HepG2 (cell line): ENCODE measurements at regions not wholly inside any gene's neighbourhood (a gene's known extent, or its start where the extent isn't known, plus 50 kb on each side); places are given as distances from the start of the nearest gene placed in this dataset.
"Not testable (repeated sequence)": the region's sequence is repeated elsewhere in the genome, so short reads cannot be mapped to it uniquely, and the experiment has no call there.

Source experiments
- ATAC-seq: fragments of 200-7000 bp; cut with Tn5 transposase; 3 replicates; pipeline ENCODE4 v1.9.1; 2020; ENCODE audit warnings: mild to moderate bottlenecking, moderate library complexity
- BruUV-seq: library from RNA; stranded (reverse); fragments of 400-500 nt; replicated peaks from 2 replicates; lab custom pipeline; 2021; lab: Mats Ljungman, UMichigan
- CTCF ChIA-PET: fragments of 300-600 bp; formaldehyde crosslinking; extraction: SDS; loops from one replicate; lab custom pipeline; 2021; ENCODE audit warnings: low total read pairs, inconsistent platforms, low intra/inter-chr PET ratio; lab: Yijun Ruan, JAX
- POLR2A ChIA-PET: fragments of 350-600 bp; sonication (Branson Sonifier 250); formaldehyde crosslinking; loops from one replicate; lab custom pipeline; 2020; ENCODE audit warnings: antibody characterized with exemption, inconsistent platforms; lab: Yijun Ruan, JAX
- DNase-seq: peaks from one replicate; pipeline ENCODE4 v3.0.0-alpha.2; 2015; ENCODE audit warnings: low spot score
- FAIRE-seq: peaks from 3 replicates; lab custom pipeline; 2011; peaks lifted over from hg19 to GRCh38; lab: Jason Lieb, UNC
- H2AFZ ChIP-seq: one replicate; pipeline ENCODE4 v1.6.1; 2011; ENCODE audit warnings: low read length, inconsistent platforms
- H3K27ac ChIP-seq: fragments of 300-600 bp; 3 replicates; pipeline ENCODE4 v1.8.0; 2011; ENCODE audit warnings: mixed run types, mild to moderate bottlenecking, mixed read lengths, low read length, inconsistent platforms; ENCODE audit not compliant: insufficient read depth; ENCODE audit errors: extremely low read length
- H3K27me3 ChIP-seq, 2 experiments: fragments of 200-600 bp in 1 of 2; 2 replicates in 1 of 2; 3 replicates in 1 of 2; pipeline versions ENCODE4 v1.6.0 to v1.8.0; 2011; ENCODE audit warnings: low read length in 2 of 2, mild to moderate bottlenecking in 2 of 2, moderate library complexity in 2 of 2, inconsistent platforms in 1 of 2; ENCODE audit not compliant: insufficient read depth in 2 of 2, control insufficient read depth in 1 of 2
- H3K36me3 ChIP-seq, 2 experiments: fragments of 200-600 bp in 1 of 2; replicated peaks in 1 of 2; 2 replicates in 1 of 2; 3 replicates in 1 of 2; pipeline versions ENCODE4 v1.5.1 to v1.8.0; 2011; ENCODE audit warnings: low read length in 2 of 2, inconsistent platforms in 1 of 2; ENCODE audit not compliant: insufficient read depth in 2 of 2, control insufficient read depth in 1 of 2
- H3K4me1 ChIP-seq: 2 replicates; pipeline ENCODE4 v1.5.1; 2012; ENCODE audit warnings: low read length, inconsistent platforms; ENCODE audit not compliant: insufficient read depth
- H3K4me2 ChIP-seq: 2 replicates; pipeline ENCODE4 v1.6.0; 2011; ENCODE audit warnings: low read depth, low read length, inconsistent platforms
- H3K4me3 ChIP-seq, 3 experiments: fragments of 200-600 bp in 1 of 3; sonication (generic), shearing (Covaris generic) in 1 of 3; replicated peaks in 1 of 3; 2 replicates each; pipeline ENCODE4 v1.5.1; 2011 to 2016; ENCODE audit warnings: low read length in 3 of 3, inconsistent platforms in 2 of 3, low read depth in 2 of 3, mild to moderate bottlenecking in 2 of 3, control low read depth in 1 of 3, mixed read lengths in 1 of 3; ENCODE audit not compliant: insufficient read depth in 1 of 3
- H3K79me2 ChIP-seq: one replicate; pipeline ENCODE4 v1.6.1; 2011; ENCODE audit warnings: low read length, inconsistent platforms; ENCODE audit not compliant: insufficient read depth
- H3K9ac ChIP-seq: 2 replicates; pipeline ENCODE4 v1.6.0; 2011; ENCODE audit warnings: mild to moderate bottlenecking, low read depth, low read length, inconsistent platforms; ENCODE audit not compliant: insufficient read depth
- H3K9me3 ChIP-seq: 2 replicates; pipeline ENCODE4 v1.5.1; 2012; ENCODE audit warnings: mild to moderate bottlenecking, low read length
- H4K20me1 ChIP-seq: 2 replicates; pipeline ENCODE4 v1.6.0; 2011; ENCODE audit warnings: inconsistent platforms, mild to moderate bottlenecking, low read length, moderate library complexity; ENCODE audit not compliant: insufficient read depth
- ATAD3A ChIP-seq: sonication (generic); formaldehyde crosslinking; IDR thresholded peaks from 2 replicates; pipeline ENCODE4 v1.4.0; 2020; ENCODE audit warnings: missing genetic modification reagents
- JUND ChIP-seq: sonication (generic); formaldehyde crosslinking; IDR thresholded peaks from 2 replicates; pipeline ENCODE4 v1.8.0; 2022; ENCODE audit warnings: mild to moderate bottlenecking, missing genetic modification reagents
- STAG1 ChIP-seq: sonication (generic); formaldehyde crosslinking; IDR thresholded peaks from 2 replicates; pipeline ENCODE4 v1.4.0; 2020; ENCODE audit warnings: missing genetic modification reagents
- ZNF235 ChIP-seq: sonication (generic); formaldehyde crosslinking; IDR thresholded peaks from 2 replicates; pipeline ENCODE4 v1.8.1; 2023; ENCODE audit warnings: mild to moderate bottlenecking, missing genetic modification reagents, borderline replicate concordance
- ZNF446 ChIP-seq: sonication (generic); formaldehyde crosslinking; IDR thresholded peaks from 2 replicates; pipeline ENCODE4 v1.5.0; 2020; ENCODE audit warnings: mild to moderate bottlenecking, missing genetic modification reagents
- ZNF564 ChIP-seq: sonication (generic); formaldehyde crosslinking; IDR thresholded peaks from 2 replicates; pipeline ENCODE4 v1.8.1; 2023; ENCODE audit warnings: mild to moderate bottlenecking, missing genetic modification reagents
- ZNF572 ChIP-seq: sonication (generic); formaldehyde crosslinking; IDR thresholded peaks from 2 replicates; pipeline ENCODE4 v1.5.1; 2020; ENCODE audit warnings: mild to moderate bottlenecking, missing genetic modification reagents
- ZNF678 ChIP-seq: sonication (generic); formaldehyde crosslinking; IDR thresholded peaks from 2 replicates; pipeline ENCODE4 v1.4.0; 2020; ENCODE audit warnings: mild to moderate bottlenecking, missing genetic modification reagents
- WGBS: methylation state at CpG from one replicate; pipeline ENCODE4 v1.1.6; 2017; ENCODE audit warnings: low lambda C conversion rate; 5-methylcytosine and 5-hydroxymethylcytosine counted together
- in situ Hi-C: cut with HindIII; loops from 2 replicates; pipeline ENCODE4 v1.10.0; 2017; ENCODE audit warnings: low pct_unique_long_range_greater_than_20kb; ENCODE audit not compliant: extremely low pct_ligation_motif_present
- intact Hi-C: fragments of 100-400 bp; cut with micrococcal nuclease; formaldehyde crosslinking; loops from one replicate; pipeline ENCODE4 v1.10.0; 2022; ENCODE audit not compliant: unreplicated experiment
- TF ChIP-seq, protein P1 (sequence below): sonication (generic); formaldehyde crosslinking; IDR thresholded peaks from 2 replicates; pipeline ENCODE4 v1.4.0; 2020; ENCODE audit warnings: missing genetic modification reagents
- TF ChIP-seq, protein P2 (sequence below): sonication (generic); formaldehyde crosslinking; IDR thresholded peaks from 2 replicates; pipeline ENCODE4 v1.5.0; 2020; ENCODE audit warnings: mild to moderate bottlenecking, missing genetic modification reagents, moderate library complexity
- TF ChIP-seq, protein P3 (sequence below): sonication (generic); formaldehyde crosslinking; IDR thresholded peaks from 2 replicates; pipeline ENCODE4 v1.9.0; 2021; ENCODE audit warnings: missing genetic modification reagents, borderline replicate concordance
- TF ChIP-seq, protein P4 (sequence below): IDR thresholded peaks from 2 replicates; pipeline ENCODE4 v1.6.1; 2016; ENCODE audit warnings: missing compliant biosample characterization, missing genetic modification reagents, borderline replicate concordance

DNA sequence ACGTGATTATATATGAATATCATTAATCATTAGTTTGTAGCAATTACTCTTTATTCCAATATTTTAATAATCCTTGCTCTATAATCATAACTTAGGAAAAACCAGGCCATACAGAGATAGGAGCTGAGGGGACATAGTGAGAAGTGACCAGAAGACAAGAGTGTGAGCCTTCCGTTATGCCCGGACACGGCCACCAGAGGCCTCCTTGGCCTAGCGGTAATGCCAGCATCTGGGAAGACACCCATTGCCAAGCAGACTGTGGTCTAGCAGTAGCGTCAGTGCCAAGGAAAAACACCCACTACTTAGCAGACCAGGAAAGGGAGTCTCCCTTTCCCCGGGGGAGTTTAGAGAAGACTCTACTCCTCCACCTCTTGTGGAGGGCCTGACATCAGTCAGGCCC is 66.6 kb upstream of the MSH6 start:
- BruUV-seq, H3K4me3 ChIP-seq, POLR2A ChIA-PET, H3K9ac ChIP-seq, in situ Hi-C loops, FAIRE-seq, CTCF ChIA-PET, H3K27ac ChIP-seq, ATAC-seq, H3K9me3 ChIP-seq, H3K27me3 ChIP-seq, DNase-seq, H3K4me1 ChIP-seq, H2AFZ ChIP-seq, H3K36me3 ChIP-seq, H3K79me2 ChIP-seq: not testable (repeated sequence)
- WGBS: 22% methylated on average over 7 of the region's 7 CpGs
- intact Hi-C loops: loop anchor here (1.0 kb wide), 1 partner anchor 52 kb away; no protein-coding TSS in a partner anchor
- TF ChIP-seq, protein P1, sequence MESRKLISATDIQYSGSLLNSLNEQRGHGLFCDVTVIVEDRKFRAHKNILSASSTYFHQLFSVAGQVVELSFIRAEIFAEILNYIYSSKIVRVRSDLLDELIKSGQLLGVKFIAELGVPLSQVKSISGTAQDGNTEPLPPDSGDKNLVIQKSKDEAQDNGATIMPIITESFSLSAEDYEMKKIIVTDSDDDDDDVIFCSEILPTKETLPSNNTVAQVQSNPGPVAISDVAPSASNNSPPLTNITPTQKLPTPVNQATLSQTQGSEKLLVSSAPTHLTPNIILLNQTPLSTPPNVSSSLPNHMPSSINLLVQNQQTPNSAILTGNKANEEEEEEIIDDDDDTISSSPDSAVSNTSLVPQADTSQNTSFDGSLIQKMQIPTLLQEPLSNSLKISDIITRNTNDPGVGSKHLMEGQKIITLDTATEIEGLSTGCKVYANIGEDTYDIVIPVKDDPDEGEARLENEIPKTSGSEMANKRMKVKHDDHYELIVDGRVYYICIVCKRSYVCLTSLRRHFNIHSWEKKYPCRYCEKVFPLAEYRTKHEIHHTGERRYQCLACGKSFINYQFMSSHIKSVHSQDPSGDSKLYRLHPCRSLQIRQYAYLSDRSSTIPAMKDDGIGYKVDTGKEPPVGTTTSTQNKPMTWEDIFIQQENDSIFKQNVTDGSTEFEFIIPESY (CRISPR knock-in tag): peak; percentile 91
- TF ChIP-seq, protein P2, sequence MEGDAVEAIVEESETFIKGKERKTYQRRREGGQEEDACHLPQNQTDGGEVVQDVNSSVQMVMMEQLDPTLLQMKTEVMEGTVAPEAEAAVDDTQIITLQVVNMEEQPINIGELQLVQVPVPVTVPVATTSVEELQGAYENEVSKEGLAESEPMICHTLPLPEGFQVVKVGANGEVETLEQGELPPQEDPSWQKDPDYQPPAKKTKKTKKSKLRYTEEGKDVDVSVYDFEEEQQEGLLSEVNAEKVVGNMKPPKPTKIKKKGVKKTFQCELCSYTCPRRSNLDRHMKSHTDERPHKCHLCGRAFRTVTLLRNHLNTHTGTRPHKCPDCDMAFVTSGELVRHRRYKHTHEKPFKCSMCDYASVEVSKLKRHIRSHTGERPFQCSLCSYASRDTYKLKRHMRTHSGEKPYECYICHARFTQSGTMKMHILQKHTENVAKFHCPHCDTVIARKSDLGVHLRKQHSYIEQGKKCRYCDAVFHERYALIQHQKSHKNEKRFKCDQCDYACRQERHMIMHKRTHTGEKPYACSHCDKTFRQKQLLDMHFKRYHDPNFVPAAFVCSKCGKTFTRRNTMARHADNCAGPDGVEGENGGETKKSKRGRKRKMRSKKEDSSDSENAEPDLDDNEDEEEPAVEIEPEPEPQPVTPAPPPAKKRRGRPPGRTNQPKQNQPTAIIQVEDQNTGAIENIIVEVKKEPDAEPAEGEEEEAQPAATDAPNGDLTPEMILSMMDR (CRISPR knock-in tag): 0 out of 2 replicates have a peak, but pooled peaks have one; percentile 16
- 0 out of 2 replicates have a peak, but pooled peaks have one; percentile 9 for TF ChIP-seq STAG1
- TF ChIP-seq, all 625 proteins: peak for 3; not testable (repeated sequence) for 622
- not testable (repeated sequence) for H3K4me2 ChIP-seq, H4K20me1 ChIP-seq

DNA sequence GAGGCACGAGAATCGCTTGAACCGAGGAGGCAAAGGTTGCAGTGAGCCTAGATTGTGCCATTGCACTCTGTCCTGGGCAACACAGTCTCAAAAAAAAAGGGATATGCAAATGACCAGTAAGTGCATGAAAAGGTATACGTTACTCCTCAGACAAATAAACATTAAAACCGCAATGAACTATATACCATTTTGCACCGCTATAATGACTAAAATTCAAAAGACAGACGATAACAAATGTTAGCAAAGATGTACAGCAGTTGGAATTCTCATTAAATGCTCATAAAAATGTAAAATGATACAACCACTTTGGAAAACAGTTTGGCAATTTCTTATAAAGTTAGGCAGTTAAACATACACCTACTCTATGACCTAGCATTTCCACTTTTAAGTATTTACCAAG is 67.4 kb upstream of the MSH6 start:
- CTCF ChIA-PET: no interaction called here
- TF ChIP-seq, protein P3, sequence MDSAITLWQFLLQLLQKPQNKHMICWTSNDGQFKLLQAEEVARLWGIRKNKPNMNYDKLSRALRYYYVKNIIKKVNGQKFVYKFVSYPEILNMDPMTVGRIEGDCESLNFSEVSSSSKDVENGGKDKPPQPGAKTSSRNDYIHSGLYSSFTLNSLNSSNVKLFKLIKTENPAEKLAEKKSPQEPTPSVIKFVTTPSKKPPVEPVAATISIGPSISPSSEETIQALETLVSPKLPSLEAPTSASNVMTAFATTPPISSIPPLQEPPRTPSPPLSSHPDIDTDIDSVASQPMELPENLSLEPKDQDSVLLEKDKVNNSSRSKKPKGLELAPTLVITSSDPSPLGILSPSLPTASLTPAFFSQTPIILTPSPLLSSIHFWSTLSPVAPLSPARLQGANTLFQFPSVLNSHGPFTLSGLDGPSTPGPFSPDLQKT (CRISPR knock-in tag): no peak
- TF ChIP-seq, protein P4, sequence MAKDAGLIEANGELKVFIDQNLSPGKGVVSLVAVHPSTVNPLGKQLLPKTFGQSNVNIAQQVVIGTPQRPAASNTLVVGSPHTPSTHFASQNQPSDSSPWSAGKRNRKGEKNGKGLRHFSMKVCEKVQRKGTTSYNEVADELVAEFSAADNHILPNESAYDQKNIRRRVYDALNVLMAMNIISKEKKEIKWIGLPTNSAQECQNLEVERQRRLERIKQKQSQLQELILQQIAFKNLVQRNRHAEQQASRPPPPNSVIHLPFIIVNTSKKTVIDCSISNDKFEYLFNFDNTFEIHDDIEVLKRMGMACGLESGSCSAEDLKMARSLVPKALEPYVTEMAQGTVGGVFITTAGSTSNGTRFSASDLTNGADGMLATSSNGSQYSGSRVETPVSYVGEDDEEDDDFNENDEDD (CRISPR knock-in tag): no peak
- no peak for TF ChIP-seq ZNF572
- TF ChIP-seq ZNF678 (CRISPR knock-in tag): no peak
- no peak for TF ChIP-seq ATAD3A (CRISPR knock-in tag)
- TF ChIP-seq ZNF446 (CRISPR knock-in tag): no peak
- no peak for TF ChIP-seq ZNF564 (CRISPR knock-in tag)
- TF ChIP-seq JUND (CRISPR knock-in tag): no peak
- TF ChIP-seq ZNF235 (CRISPR knock-in tag): no peak

More for the DNA sequence above, 67.4 kb upstream of the MSH6 start:
- Histone ChIP-seq H2AFZ (no peak overlapping the region), H4K20me1 (no peaks in the 10 kb centered on the region), H3K4me3 (no peak overlapping the region), H3K79me2 (no peaks in the 10 kb centered on the region), H3K27me3 (no peaks in the 10 kb centered on the region), H3K4me1 (no peaks in the 10 kb centered on the region), H3K9me3 (no peaks in the 10 kb centered on the region; the same call in 1 of the 2 replicates), H3K9ac (no peak overlapping the region), H3K36me3 (no peaks in the 10 kb centered on the region), H3K4me2 (no peak overlapping the region), H3K27ac (no peak overlapping the region)
- ATAC-seq: no peak
- BruUV-seq: no TSS peak
- 10% methylated on average over 7 of the region's 7 CpGs for WGBS
- no peak for DNase-seq
- in situ Hi-C loops: no loop called here
- POLR2A ChIA-PET: no interaction called here
- intact Hi-C loops: no loop called here
- FAIRE-seq: no peak
